ENCODE measurements at regions not wholly inside any gene's neighbourhood (a gene's known extent, or its start where the extent isn't known, plus 50 kb on each side); places are given as distances from the start of the nearest gene placed in this dataset.

DNA sequence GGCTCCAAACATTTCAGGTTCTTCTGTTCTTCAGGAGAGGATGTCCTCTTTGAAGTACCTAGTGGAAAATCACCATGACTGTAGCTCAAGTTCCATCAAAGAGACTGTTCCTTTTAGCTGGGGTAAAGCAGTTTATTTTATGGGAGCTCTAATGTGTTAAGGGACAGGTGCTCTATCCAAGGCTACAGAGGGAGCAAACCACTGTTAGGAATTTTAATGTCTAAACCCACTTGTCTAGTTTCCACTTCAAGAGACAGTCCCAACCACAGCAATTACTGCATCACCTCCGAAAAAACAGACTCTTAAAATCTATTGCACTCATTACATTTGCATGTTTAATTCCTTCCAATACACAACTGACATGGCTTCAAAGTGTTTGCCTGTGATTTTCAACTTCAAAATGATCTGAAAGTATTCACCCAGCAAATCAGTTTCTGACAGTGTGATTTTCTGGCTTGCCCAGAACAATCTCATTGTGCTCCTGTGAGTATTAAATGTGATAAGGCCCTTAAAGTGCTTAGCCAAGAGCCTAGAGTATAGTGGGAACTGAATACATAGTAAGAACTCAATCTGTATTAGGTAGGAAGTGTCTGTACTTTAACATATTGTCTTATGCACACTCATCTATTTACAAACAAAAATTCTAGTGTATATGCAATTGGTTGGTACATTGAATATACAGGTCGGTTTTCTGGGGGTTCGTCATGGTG is 266.5 kb upstream of the CCDC54 start:
- no peak overlapping the region for H3K27ac ChIP-seq (replicated peaks)
- no peaks in the 10 kb centered on the region for H3K27me3 ChIP-seq (ENCODE audit: insufficient read depth, poor library complexity, severe bottlenecking)
- TF ChIP-seq GABPA (IDR thresholded peaks at IDR 0.05; ENCODE audit: low read depth) (no peak), SPI1 (IDR thresholded peaks at IDR 0.05; ENCODE audit: borderline replicate concordance, low read depth) (no peak), POLR2AphosphoS5 (IDR thresholded peaks at IDR 0.05; ENCODE audit: low read depth) (no peak)
- TF ChIP-seq, protein P1, sequence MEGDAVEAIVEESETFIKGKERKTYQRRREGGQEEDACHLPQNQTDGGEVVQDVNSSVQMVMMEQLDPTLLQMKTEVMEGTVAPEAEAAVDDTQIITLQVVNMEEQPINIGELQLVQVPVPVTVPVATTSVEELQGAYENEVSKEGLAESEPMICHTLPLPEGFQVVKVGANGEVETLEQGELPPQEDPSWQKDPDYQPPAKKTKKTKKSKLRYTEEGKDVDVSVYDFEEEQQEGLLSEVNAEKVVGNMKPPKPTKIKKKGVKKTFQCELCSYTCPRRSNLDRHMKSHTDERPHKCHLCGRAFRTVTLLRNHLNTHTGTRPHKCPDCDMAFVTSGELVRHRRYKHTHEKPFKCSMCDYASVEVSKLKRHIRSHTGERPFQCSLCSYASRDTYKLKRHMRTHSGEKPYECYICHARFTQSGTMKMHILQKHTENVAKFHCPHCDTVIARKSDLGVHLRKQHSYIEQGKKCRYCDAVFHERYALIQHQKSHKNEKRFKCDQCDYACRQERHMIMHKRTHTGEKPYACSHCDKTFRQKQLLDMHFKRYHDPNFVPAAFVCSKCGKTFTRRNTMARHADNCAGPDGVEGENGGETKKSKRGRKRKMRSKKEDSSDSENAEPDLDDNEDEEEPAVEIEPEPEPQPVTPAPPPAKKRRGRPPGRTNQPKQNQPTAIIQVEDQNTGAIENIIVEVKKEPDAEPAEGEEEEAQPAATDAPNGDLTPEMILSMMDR (IDR thresholded peaks at IDR 0.05; ENCODE audit: insufficient read depth, low read length), result no peak
- TF ChIP-seq, protein P2, sequence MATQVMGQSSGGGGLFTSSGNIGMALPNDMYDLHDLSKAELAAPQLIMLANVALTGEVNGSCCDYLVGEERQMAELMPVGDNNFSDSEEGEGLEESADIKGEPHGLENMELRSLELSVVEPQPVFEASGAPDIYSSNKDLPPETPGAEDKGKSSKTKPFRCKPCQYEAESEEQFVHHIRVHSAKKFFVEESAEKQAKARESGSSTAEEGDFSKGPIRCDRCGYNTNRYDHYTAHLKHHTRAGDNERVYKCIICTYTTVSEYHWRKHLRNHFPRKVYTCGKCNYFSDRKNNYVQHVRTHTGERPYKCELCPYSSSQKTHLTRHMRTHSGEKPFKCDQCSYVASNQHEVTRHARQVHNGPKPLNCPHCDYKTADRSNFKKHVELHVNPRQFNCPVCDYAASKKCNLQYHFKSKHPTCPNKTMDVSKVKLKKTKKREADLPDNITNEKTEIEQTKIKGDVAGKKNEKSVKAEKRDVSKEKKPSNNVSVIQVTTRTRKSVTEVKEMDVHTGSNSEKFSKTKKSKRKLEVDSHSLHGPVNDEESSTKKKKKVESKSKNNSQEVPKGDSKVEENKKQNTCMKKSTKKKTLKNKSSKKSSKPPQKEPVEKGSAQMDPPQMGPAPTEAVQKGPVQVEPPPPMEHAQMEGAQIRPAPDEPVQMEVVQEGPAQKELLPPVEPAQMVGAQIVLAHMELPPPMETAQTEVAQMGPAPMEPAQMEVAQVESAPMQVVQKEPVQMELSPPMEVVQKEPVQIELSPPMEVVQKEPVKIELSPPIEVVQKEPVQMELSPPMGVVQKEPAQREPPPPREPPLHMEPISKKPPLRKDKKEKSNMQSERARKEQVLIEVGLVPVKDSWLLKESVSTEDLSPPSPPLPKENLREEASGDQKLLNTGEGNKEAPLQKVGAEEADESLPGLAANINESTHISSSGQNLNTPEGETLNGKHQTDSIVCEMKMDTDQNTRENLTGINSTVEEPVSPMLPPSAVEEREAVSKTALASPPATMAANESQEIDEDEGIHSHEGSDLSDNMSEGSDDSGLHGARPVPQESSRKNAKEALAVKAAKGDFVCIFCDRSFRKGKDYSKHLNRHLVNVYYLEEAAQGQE (IDR thresholded peaks at IDR 0.05; ENCODE audit: insufficient replicate concordance, low read depth), result no peak
- H3K4me3 ChIP-seq (replicated peaks; ENCODE audit: insufficient read depth, low read length), result no peak overlapping the region
- no peak for DNase-seq (ENCODE audit: low read depth in 1 of 2, low spot score in 1 of 2)

DNA sequence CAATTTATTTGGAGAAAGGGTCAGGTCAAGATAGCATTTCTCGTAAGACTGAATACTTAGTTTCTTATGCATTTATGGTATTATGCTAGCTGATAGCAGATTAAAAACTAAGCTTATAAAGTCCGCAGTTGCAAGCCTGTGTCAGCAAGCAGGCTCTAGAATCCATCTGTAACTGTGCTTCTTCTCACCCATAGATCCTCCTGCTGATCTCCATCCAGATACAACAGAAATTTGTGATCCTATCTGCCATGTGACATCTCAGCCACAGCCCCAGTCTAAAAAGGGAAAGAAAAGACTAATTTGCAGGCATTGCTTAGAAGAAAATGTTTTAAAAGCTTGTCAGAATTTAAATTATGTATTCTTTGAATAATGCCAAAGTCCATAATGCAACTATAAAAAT is 265.4 kb upstream of the CCDC54 start:
- TF ChIP-seq SPI1 (IDR thresholded peaks at IDR 0.05; ENCODE audit: borderline replicate concordance, low read depth), result no peak
- Histone ChIP-seq H3K27me3 (ENCODE audit: insufficient read depth, poor library complexity, severe bottlenecking) (no peaks in the 10 kb centered on the region), H3K4me3 (replicated peaks; ENCODE audit: insufficient read depth, low read length) (no peak overlapping the region), H3K27ac (replicated peaks) (no peak overlapping the region)
- DNase-seq (ENCODE audit: low read depth in 1 of 2, low spot score in 1 of 2), result no peak

DNA sequence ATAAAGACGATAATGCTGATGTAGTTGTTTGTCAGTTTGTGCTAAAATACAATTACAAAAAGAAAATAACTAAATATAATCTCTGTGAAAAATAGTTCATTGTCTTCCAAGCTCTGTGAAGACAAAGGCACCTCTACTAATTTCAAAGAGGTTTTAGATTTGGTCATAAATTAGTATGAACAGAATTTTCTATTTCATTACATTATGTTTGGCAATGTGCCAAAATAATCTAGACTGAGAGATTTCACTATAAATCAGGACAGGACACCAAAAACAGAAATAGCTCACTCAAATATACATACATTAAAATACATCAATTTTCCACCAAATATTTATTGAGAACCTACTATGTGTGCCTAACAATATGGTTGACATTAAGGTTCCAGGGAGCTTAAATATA is 264.9 kb upstream of the CCDC54 start:
- no peak overlapping the region for H3K4me3 ChIP-seq (replicated peaks; ENCODE audit: insufficient read depth, low read length)
- no peaks in the 10 kb centered on the region for H3K27me3 ChIP-seq (ENCODE audit: insufficient read depth, poor library complexity, severe bottlenecking)
- TF ChIP-seq, protein P1 (IDR thresholded peaks at IDR 0.05; ENCODE audit: insufficient read depth, low read length), result no peak
- TF ChIP-seq GABPA (IDR thresholded peaks at IDR 0.05; ENCODE audit: low read depth), result no peak
- TF ChIP-seq SPI1 (IDR thresholded peaks at IDR 0.05; ENCODE audit: borderline replicate concordance, low read depth), result no peak
- TF ChIP-seq POLR2AphosphoS5 (IDR thresholded peaks at IDR 0.05; ENCODE audit: low read depth), result no peak
- TF ChIP-seq, protein P2 (IDR thresholded peaks at IDR 0.05; ENCODE audit: insufficient replicate concordance, low read depth), result no peak
- no peak for DNase-seq (ENCODE audit: low read depth in 1 of 2, low spot score in 1 of 2)
- no peak overlapping the region for H3K27ac ChIP-seq (replicated peaks)

DNA sequence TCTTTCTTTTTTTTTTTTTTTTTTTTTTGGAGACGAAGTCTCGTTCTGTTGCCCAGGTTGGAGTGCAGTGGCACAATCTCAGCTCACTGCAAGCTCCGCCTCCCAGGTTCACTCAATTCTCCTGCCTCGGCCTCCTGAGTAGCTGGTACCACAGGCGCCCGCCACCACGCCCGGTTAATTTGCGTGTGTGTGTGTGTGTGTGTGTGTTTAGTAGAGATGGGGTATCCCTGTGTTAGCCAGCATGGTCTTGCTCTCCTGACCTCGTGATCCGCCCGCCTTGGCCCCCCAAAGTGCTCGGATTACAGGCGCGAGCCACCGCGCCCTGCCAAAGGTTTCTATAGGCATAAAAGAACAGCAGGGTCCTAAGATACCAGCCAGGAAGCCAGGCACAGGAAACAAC is 261.0 kb upstream of the CCDC54 start:
- Histone ChIP-seq H3K27me3 (ENCODE audit: insufficient read depth, poor library complexity, severe bottlenecking) (no peaks in the 10 kb centered on the region), H3K27ac (replicated peaks) (no peak overlapping the region), H3K4me3 (replicated peaks; ENCODE audit: insufficient read depth, low read length) (no peak overlapping the region)
- no peak for DNase-seq (ENCODE audit: low read depth in 1 of 2, low spot score in 1 of 2)
- TF ChIP-seq, protein P2 (IDR thresholded peaks at IDR 0.05; ENCODE audit: insufficient replicate concordance, low read depth), result no peak
- TF ChIP-seq, protein P1 (IDR thresholded peaks at IDR 0.05; ENCODE audit: insufficient read depth, low read length), result no peak
- TF ChIP-seq GABPA (IDR thresholded peaks at IDR 0.05; ENCODE audit: low read depth) (no peak), POLR2AphosphoS5 (IDR thresholded peaks at IDR 0.05; ENCODE audit: low read depth) (no peak), SPI1 (IDR thresholded peaks at IDR 0.05; ENCODE audit: borderline replicate concordance, low read depth) (no peak)

Measured in HL-60 (cell line).